ENCODE measurements at regions not wholly inside any gene's neighbourhood (a gene's known extent, or its start where the extent isn't known, plus 50 kb on each side); places are given as distances from the start of the nearest gene placed in this dataset.

DNA sequence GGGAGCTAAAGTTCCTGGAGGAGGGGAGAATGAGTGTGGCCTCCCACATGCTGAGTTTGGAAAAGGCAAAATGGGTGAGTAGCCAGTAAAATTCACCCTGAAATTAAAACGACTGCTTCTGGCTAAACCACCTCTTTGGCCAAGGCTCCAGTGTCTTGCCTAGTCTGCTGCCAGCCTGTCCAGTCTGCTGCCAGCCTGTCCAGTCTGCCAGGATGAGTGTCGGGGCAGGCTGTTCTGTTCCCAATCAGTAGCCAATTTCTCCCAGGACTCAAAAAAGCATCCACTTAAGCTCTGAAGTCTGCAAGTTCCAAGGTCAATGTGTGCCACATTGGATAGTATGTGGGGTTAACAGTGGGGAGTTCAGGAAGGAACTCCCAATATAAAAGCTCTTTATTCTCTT lies 134.6 kb upstream of the KLHL29 start:
- TF ChIP-seq CTCF (IDR thresholded peaks at IDR 0.05; ENCODE audit: borderline replicate concordance, extremely low read depth, low read length, poor library complexity, severe bottlenecking) (no peak), EZH2 (IDR thresholded peaks at IDR 0.05; ENCODE audit: borderline replicate concordance, low read depth, low read length, severe bottlenecking) (no peak)
- no peak overlapping the region for H3K9ac ChIP-seq (ENCODE audit: low read depth, low read length)
- H3K9me3 ChIP-seq (ENCODE audit: insufficient read depth, low read length, severe bottlenecking), result no peaks in the 10 kb centered on the region
- no peak overlapping the region for H3K4me3 ChIP-seq (ENCODE audit: low read depth in 1 of 2, low read length in 2 of 2)
- H3K27me3 ChIP-seq (ENCODE audit: insufficient read depth, low read length, poor library complexity), result peaks cover 8% of the 10 kb centered on the region
- DNase-seq (no peak), ATAC-seq (ENCODE audit: insufficient read depth, low read depth) (no peak)
- no peaks in the 10 kb centered on the region for H3K4me1 ChIP-seq (ENCODE audit: insufficient read depth, low read length)
- no peaks in the 10 kb centered on the region for H3K36me3 ChIP-seq (ENCODE audit: insufficient read depth, low read length)
- H3K27ac ChIP-seq (ENCODE audit: low read length), result no peak overlapping the region
- H3K4me2 ChIP-seq (ENCODE audit: insufficient read depth, low read length), result no peak overlapping the region
- no peaks in the 10 kb centered on the region for H4K20me1 ChIP-seq (ENCODE audit: insufficient read depth, low read length)
- no peaks in the 10 kb centered on the region for H3K79me2 ChIP-seq (ENCODE audit: insufficient read depth, low read length)
- H2AFZ ChIP-seq (ENCODE audit: low read depth, low read length), result no peak overlapping the region

- H3K4me3 ChIP-seq (ENCODE audit: low read depth in 1 of 2, low read length in 2 of 2), result no peak overlapping the region
- H3K79me2 ChIP-seq (ENCODE audit: insufficient read depth, low read length), result no peaks in the 10 kb centered on the region
- no peak overlapping the region for H2AFZ ChIP-seq (ENCODE audit: low read depth, low read length)
- no peak overlapping the region for H3K27ac ChIP-seq (ENCODE audit: low read length)
- DNase-seq (no peak), ATAC-seq (ENCODE audit: insufficient read depth, low read depth) (no peak)
- H3K9ac ChIP-seq (ENCODE audit: low read depth, low read length), result no peak overlapping the region
- H3K36me3 ChIP-seq (ENCODE audit: insufficient read depth, low read length), result no peaks in the 10 kb centered on the region
- no peaks in the 10 kb centered on the region for H3K4me1 ChIP-seq (ENCODE audit: insufficient read depth, low read length)
- H3K9me3 ChIP-seq (ENCODE audit: insufficient read depth, low read length, severe bottlenecking), result no peaks in the 10 kb centered on the region
- TF ChIP-seq CTCF (IDR thresholded peaks at IDR 0.05; ENCODE audit: borderline replicate concordance, extremely low read depth, low read length, poor library complexity, severe bottlenecking) (no peak), EZH2 (IDR thresholded peaks at IDR 0.05; ENCODE audit: borderline replicate concordance, low read depth, low read length, severe bottlenecking) (no peak)
- no peak overlapping the region for H3K4me2 ChIP-seq (ENCODE audit: insufficient read depth, low read length)
- H4K20me1 ChIP-seq (ENCODE audit: insufficient read depth, low read length), result no peaks in the 10 kb centered on the region
- peaks cover 7% of the 10 kb centered on the region for H3K27me3 ChIP-seq (ENCODE audit: insufficient read depth, low read length, poor library complexity)
Observed at GRCh38 chr2:23256643-23257042, 128.3 kb upstream of the KLHL29 start.

GRCh38 chr2:23260621-23261020 lies 124.4 kb upstream of the KLHL29 start:
- DNase-seq, result no peak
- Histone ChIP-seq H2AFZ (ENCODE audit: low read depth, low read length) (no peak overlapping the region), H3K4me3 (ENCODE audit: low read depth in 1 of 2, low read length in 2 of 2) (no peak overlapping the region), H3K27me3 (ENCODE audit: insufficient read depth, low read length, poor library complexity) (peaks cover 12% of the 10 kb centered on the region), H3K27ac (ENCODE audit: low read length) (no peak overlapping the region), H4K20me1 (ENCODE audit: insufficient read depth, low read length) (no peaks in the 10 kb centered on the region), H3K9me3 (ENCODE audit: insufficient read depth, low read length, severe bottlenecking) (no peaks in the 10 kb centered on the region), H3K36me3 (ENCODE audit: insufficient read depth, low read length) (no peaks in the 10 kb centered on the region), H3K4me2 (ENCODE audit: insufficient read depth, low read length) (no peak overlapping the region), H3K4me1 (ENCODE audit: insufficient read depth, low read length) (no peaks in the 10 kb centered on the region), H3K79me2 (ENCODE audit: insufficient read depth, low read length) (no peaks in the 10 kb centered on the region), H3K9ac (ENCODE audit: low read depth, low read length) (no peak overlapping the region)
- no peak for ATAC-seq (ENCODE audit: insufficient read depth, low read depth)
- TF ChIP-seq CTCF (IDR thresholded peaks at IDR 0.05; ENCODE audit: borderline replicate concordance, extremely low read depth, low read length, poor library complexity, severe bottlenecking) (no peak), EZH2 (IDR thresholded peaks at IDR 0.05; ENCODE audit: borderline replicate concordance, low read depth, low read length, severe bottlenecking) (no peak)

All from DND-41 (cell line).